ENCODE measurements at regions not wholly inside any gene's neighbourhood (a gene's known extent, or its start where the extent isn't known, plus 50 kb on each side); places are given as distances from the start of the nearest gene placed in this dataset.
"Not testable (repeated sequence)": the region's sequence is repeated elsewhere in the genome, so short reads cannot be mapped to it uniquely, and the experiment has no call there.

DNA sequence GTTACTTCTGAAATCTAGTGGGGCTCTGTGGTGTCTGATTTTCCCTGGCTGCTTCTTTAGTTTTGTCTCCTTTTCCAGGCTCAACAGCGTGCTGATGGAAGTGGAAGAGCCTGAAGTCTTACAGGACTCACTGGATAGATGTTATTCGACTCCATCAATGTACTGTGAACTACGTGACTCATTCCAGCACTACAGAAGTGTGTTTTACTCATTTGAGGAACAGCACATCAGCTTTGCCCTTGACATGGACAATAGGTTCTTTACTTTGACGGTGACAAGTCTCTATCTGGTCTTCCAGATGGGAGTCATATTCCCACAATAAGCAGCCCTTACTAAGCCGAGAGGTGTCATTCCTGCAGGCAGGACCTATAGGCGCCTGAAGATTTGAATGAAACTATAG lies 51.1 kb downstream of the NBPF8 start:
- H3K9me3 Mint-ChIP-seq; H3K4me3 Mint-ChIP-seq; H4K20me1 ChIP-seq (ENCODE audit: insufficient read depth, low read length); intact Hi-C loops (cut with micrococcal nuclease); DNase-seq; H3K79me2 ChIP-seq (ENCODE audit: insufficient read depth, low read length); H3K36me3 ChIP-seq (replicated peaks in 1 of 2; ENCODE audit: control insufficient read depth in 1 of 2, insufficient read depth in 2 of 2, low read length in 2 of 2); H2AFZ ChIP-seq (ENCODE audit: insufficient read depth, low read depth, low read length, poor library complexity, severe bottlenecking); H3K27ac ChIP-seq (ENCODE audit: low read depth in 1 of 2, low read length in 2 of 2); H3K4me1 ChIP-seq (ENCODE audit: control insufficient read depth in 1 of 2, insufficient read depth in 2 of 2, low read length in 2 of 2); H3K27me3 ChIP-seq (ENCODE audit: control insufficient read depth in 2 of 2, insufficient read depth in 2 of 2, low read length in 2 of 2); H3K9me3 ChIP-seq (replicated peaks in 1 of 2; ENCODE audit: control insufficient read depth in 1 of 2, insufficient read depth in 1 of 2, low read length in 2 of 2); H3K27me3 Mint-ChIP-seq (ENCODE audit: low read depth in 3 of 3); H3K4me1 Mint-ChIP-seq; H3K9ac ChIP-seq (ENCODE audit: insufficient read depth, low read length, poor library complexity, severe bottlenecking); H3K27ac Mint-ChIP-seq; H3K4me2 ChIP-seq (replicated peaks; ENCODE audit: extremely low read depth, low read length, poor library complexity, severe bottlenecking); H3K4me3 ChIP-seq (replicated peaks in 1 of 3; ENCODE audit: low read depth in 2 of 3, low read length in 3 of 3): not testable (repeated sequence)
- 94% methylated on average over 2 of the region's 6 CpGs for WGBS (ENCODE audit: insufficient coverage)
- H3K36me3 Mint-ChIP-seq: peaks cover 13 to 16% of the 10 kb centered on the region in 2 donors

DNA sequence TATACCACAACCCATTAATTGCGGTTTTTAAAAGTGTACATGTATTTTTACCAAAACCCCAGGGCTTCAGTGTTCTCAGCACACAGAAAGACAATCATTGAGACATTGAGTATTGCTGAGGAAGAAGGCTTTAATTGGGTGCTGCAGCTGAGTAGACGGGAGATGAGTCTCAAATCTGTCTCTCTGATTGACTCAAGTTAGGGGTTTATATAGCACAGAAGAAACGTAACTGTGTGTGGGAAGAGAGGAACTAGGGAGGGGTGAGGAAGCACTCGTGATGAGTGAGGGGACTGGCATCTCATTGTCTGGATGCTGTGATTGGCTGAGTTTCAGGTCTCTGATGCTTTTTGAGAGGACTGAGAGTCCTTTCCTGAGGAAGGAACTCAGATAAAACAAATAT lies 62.8 kb downstream of the NBPF8 start:
- H3K27ac ChIP-seq (ENCODE audit: low read depth in 1 of 2, low read length in 2 of 2); DNase-seq: not testable (repeated sequence)

DNA sequence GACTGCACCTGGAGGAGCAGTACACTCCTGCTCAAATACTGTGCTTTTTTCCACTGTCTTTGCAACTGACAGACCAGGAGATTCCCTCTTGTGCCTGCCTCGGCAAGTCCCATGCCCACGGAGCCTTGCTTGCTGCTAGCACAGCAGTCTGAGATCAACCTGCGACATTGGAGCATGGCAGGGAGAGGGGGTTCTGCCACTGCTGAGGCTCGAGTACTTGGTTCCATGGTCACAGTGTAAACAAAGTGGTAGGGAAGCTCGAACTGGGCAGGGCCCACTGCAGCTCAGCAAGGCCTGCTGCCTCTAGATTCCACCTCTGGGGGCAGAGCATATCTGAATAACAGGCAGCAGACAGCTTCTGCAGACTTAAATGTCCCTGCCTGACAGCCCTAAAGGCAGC lies 63.6 kb downstream of the NBPF8 start:
- H3K79me2 ChIP-seq (ENCODE audit: insufficient read depth, low read length); DNase-seq; H3K4me1 ChIP-seq (ENCODE audit: control insufficient read depth in 1 of 2, insufficient read depth in 2 of 2, low read length in 2 of 2); H3K9me3 ChIP-seq (replicated peaks in 1 of 2; ENCODE audit: control insufficient read depth in 1 of 2, insufficient read depth in 1 of 2, low read length in 2 of 2); intact Hi-C loops (cut with micrococcal nuclease); H3K4me3 ChIP-seq (replicated peaks in 1 of 3; ENCODE audit: low read depth in 2 of 3, low read length in 3 of 3); H3K36me3 ChIP-seq (replicated peaks in 1 of 2; ENCODE audit: control insufficient read depth in 1 of 2, insufficient read depth in 2 of 2, low read length in 2 of 2); H3K27ac Mint-ChIP-seq; H4K20me1 ChIP-seq (ENCODE audit: insufficient read depth, low read length); H3K27me3 Mint-ChIP-seq (ENCODE audit: low read depth in 3 of 3); H3K9ac ChIP-seq (ENCODE audit: insufficient read depth, low read length, poor library complexity, severe bottlenecking); H3K4me3 Mint-ChIP-seq; H3K4me1 Mint-ChIP-seq; H3K27me3 ChIP-seq (ENCODE audit: control insufficient read depth in 2 of 2, insufficient read depth in 2 of 2, low read length in 2 of 2); H2AFZ ChIP-seq (ENCODE audit: insufficient read depth, low read depth, low read length, poor library complexity, severe bottlenecking); H3K27ac ChIP-seq (ENCODE audit: low read depth in 1 of 2, low read length in 2 of 2); H3K4me2 ChIP-seq (replicated peaks; ENCODE audit: extremely low read depth, low read length, poor library complexity, severe bottlenecking): not testable (repeated sequence)
- peaks cover 11 to 25% (median 21%) of the 10 kb centered on the region in 7 donors for H3K9me3 Mint-ChIP-seq
- peaks cover 17 to 33% of the 10 kb centered on the region in 2 donors for H3K36me3 Mint-ChIP-seq
- 100% methylated on average over 1 of the region's 5 CpGs for WGBS (ENCODE audit: insufficient coverage)

More for the DNA sequence above, 62.8 kb downstream of the NBPF8 start:
- H3K27ac Mint-ChIP-seq; H3K4me2 ChIP-seq (replicated peaks; ENCODE audit: extremely low read depth, low read length, poor library complexity, severe bottlenecking); H3K4me3 Mint-ChIP-seq; H3K4me3 ChIP-seq (replicated peaks in 1 of 3; ENCODE audit: low read depth in 2 of 3, low read length in 3 of 3); H3K4me1 ChIP-seq (ENCODE audit: control insufficient read depth in 1 of 2, insufficient read depth in 2 of 2, low read length in 2 of 2); H3K79me2 ChIP-seq (ENCODE audit: insufficient read depth, low read length); H3K27me3 Mint-ChIP-seq (ENCODE audit: low read depth in 3 of 3); H3K9ac ChIP-seq (ENCODE audit: insufficient read depth, low read length, poor library complexity, severe bottlenecking); H3K27me3 ChIP-seq (ENCODE audit: control insufficient read depth in 2 of 2, insufficient read depth in 2 of 2, low read length in 2 of 2); intact Hi-C loops (cut with micrococcal nuclease); H3K4me1 Mint-ChIP-seq; H3K36me3 ChIP-seq (replicated peaks in 1 of 2; ENCODE audit: control insufficient read depth in 1 of 2, insufficient read depth in 2 of 2, low read length in 2 of 2); H4K20me1 ChIP-seq (ENCODE audit: insufficient read depth, low read length); H3K9me3 ChIP-seq (replicated peaks in 1 of 2; ENCODE audit: control insufficient read depth in 1 of 2, insufficient read depth in 1 of 2, low read length in 2 of 2); H2AFZ ChIP-seq (ENCODE audit: insufficient read depth, low read depth, low read length, poor library complexity, severe bottlenecking): not testable (repeated sequence)
- Mint-ChIP-seq H3K9me3 (peaks cover 9 to 25% (median 19%) of the 10 kb centered on the region in 7 donors), H3K36me3 (peaks cover 15 to 29% of the 10 kb centered on the region in 2 donors)
- WGBS (ENCODE audit: insufficient coverage): 44% methylated on average over 1 of the region's 4 CpGs

DNA sequence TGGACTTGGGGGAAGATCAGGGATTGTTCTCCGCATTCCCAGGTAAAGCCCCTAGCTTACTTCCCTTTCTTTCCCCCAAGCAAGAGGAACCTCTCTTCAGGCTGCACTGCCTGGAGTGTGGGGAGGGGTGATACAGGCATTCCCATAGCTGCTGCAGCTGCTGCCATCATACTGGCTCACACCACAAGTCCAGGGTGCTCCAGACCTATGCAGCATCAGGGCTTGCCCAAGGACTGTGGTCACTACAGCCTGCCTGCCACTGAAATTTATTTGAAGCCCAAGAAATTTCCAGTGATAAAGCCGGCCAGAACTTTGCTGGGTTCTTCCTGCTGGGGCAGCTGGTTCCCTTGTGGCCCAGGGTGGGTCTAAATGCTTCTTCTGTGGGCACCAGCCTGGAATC lies 72.7 kb downstream of the NBPF8 start:
- H3K4me3 ChIP-seq (replicated peaks in 1 of 3; ENCODE audit: low read depth in 2 of 3, low read length in 3 of 3); H4K20me1 ChIP-seq (ENCODE audit: insufficient read depth, low read length); H3K4me3 Mint-ChIP-seq; H3K4me1 Mint-ChIP-seq; H3K9me3 ChIP-seq (replicated peaks in 1 of 2; ENCODE audit: control insufficient read depth in 1 of 2, insufficient read depth in 1 of 2, low read length in 2 of 2); H3K27me3 Mint-ChIP-seq (ENCODE audit: low read depth in 3 of 3); H3K4me1 ChIP-seq (ENCODE audit: control insufficient read depth in 1 of 2, insufficient read depth in 2 of 2, low read length in 2 of 2); H3K27ac Mint-ChIP-seq; H3K4me2 ChIP-seq (replicated peaks; ENCODE audit: extremely low read depth, low read length, poor library complexity, severe bottlenecking); H3K27ac ChIP-seq (ENCODE audit: low read depth in 1 of 2, low read length in 2 of 2); H3K9me3 Mint-ChIP-seq; H3K27me3 ChIP-seq (ENCODE audit: control insufficient read depth in 2 of 2, insufficient read depth in 2 of 2, low read length in 2 of 2); DNase-seq; H3K9ac ChIP-seq (ENCODE audit: insufficient read depth, low read length, poor library complexity, severe bottlenecking); H2AFZ ChIP-seq (ENCODE audit: insufficient read depth, low read depth, low read length, poor library complexity, severe bottlenecking); intact Hi-C loops (cut with micrococcal nuclease); H3K79me2 ChIP-seq (ENCODE audit: insufficient read depth, low read length): not testable (repeated sequence)
- H3K36me3 Mint-ChIP-seq: peaks cover 25 to 30% of the 10 kb centered on the region in 2 donors
- WGBS (ENCODE audit: insufficient coverage): no CpG with 5 or more reads among the region's 2 CpGs
- peaks cover 4 to 15% of the 10 kb centered on the region in 2 donors for H3K36me3 ChIP-seq (replicated peaks in 1 of 2; ENCODE audit: control insufficient read depth in 1 of 2, insufficient read depth in 2 of 2, low read length in 2 of 2)

All from CD14-positive monocyte (primary cell).